ENCODE measurements at regions not wholly inside any gene's neighbourhood (a gene's known extent, or its start where the extent isn't known, plus 50 kb on each side); places are given as distances from the start of the nearest gene placed in this dataset.

DNA sequence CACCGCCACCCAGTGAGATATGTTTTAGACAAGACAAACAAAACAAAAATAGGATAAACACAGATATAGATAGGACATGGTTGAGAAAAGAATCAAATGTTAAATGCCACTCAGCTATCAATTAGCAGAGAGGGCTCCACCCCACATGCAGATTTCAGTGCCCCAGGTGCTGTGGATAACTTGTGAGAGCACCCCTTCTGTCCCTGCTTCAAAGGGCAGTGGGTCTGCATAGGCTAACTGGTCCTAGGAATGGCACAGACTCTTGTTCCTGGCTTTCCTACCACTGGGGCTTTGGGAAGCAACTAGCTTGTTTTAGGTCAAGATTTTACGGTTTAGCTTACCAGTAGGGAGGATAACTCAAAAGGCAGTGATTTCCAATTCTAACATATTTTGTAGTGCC is 460.3 kb downstream of the TSHZ3 start:
- TF ChIP-seq CTCF (IDR thresholded peaks at IDR 0.05; ENCODE audit: poor library complexity) (no peak), EZH2 (IDR thresholded peaks at IDR 0.05; ENCODE audit: borderline replicate concordance) (no peak), EZH2phosphoT487 (IDR thresholded peaks at IDR 0.05; ENCODE audit: low read depth, severe bottlenecking, unreplicated experiment) (no peak)

All from hepatocyte (in vitro differentiated cells).